HEK293T (cell line): ENCODE measurements at regions not wholly inside any gene's neighbourhood (a gene's known extent, or its start where the extent isn't known, plus 50 kb on each side); places are given as distances from the start of the nearest gene placed in this dataset.

Experiments
- CTCF ChIA-PET: fragments of 350-600 bp; formaldehyde crosslinking; extraction: SDS; loops from one replicate; lab custom pipeline; 2021; ENCODE audit warnings: antibody characterized with exemption, inconsistent platforms; lab: Yijun Ruan, JAX
- POLR2A ChIA-PET: fragments of 350-600 bp; formaldehyde crosslinking; extraction: SDS; loops from one replicate; lab custom pipeline; 2020; ENCODE audit warnings: antibody characterized with exemption, inconsistent platforms; lab: Yijun Ruan, JAX
- DNase-seq: peaks from one replicate; pipeline ENCODE4 v3.0.0; 2012; ENCODE audit warnings: mixed read lengths; ENCODE audit errors: extremely low spot score
- ARNT ChIP-seq: fragments of 450-650 bp; IDR thresholded peaks from 2 replicates; pipeline ENCODE4 v1.6.1; 2017; ENCODE audit warnings: mild to moderate bottlenecking
- BHLHE40 ChIP-seq: fragments of 450-650 bp; IDR thresholded peaks from 2 replicates; pipeline ENCODE4 v1.6.1; 2016; ENCODE audit warnings: mild to moderate bottlenecking, moderate library complexity, borderline replicate concordance
- CTBP1 ChIP-seq: fragments of 450-650 bp; IDR thresholded peaks from 2 replicates; pipeline ENCODE4 v1.6.1; 2016; ENCODE audit warnings: borderline replicate concordance
- ELF4 ChIP-seq: fragments of 450-650 bp; IDR thresholded peaks from 2 replicates; pipeline ENCODE4 v1.6.1; 2017; ENCODE audit warnings: antibody characterized with exemption
- FOXA1 ChIP-seq: fragments of 450-650 bp; IDR thresholded peaks from 2 replicates; pipeline ENCODE4 v1.6.1; 2016; ENCODE audit warnings: mild to moderate bottlenecking
- FOXK2 ChIP-seq: fragments of 450-650 bp; IDR thresholded peaks from 2 replicates; pipeline ENCODE4 v1.6.1; 2016; ENCODE audit warnings: mild to moderate bottlenecking
- FOXM1 ChIP-seq: fragments of 450-650 bp; IDR thresholded peaks from 2 replicates; pipeline ENCODE4 v1.6.1; 2017; ENCODE audit warnings: mild to moderate bottlenecking, borderline replicate concordance
- HDGF ChIP-seq: fragments of 450-650 bp; IDR thresholded peaks from 2 replicates; pipeline ENCODE4 v1.6.1; 2017; ENCODE audit warnings: antibody characterized with exemption, borderline replicate concordance
- L3MBTL2 ChIP-seq: fragments of 450-650 bp; conservative IDR thresholded peaks from 2 replicates; pipeline ENCODE4 v1.6.1; 2016; ENCODE audit warnings: mild to moderate bottlenecking
- LEF1 ChIP-seq: fragments of 450-650 bp; IDR thresholded peaks from 2 replicates; pipeline ENCODE4 v1.6.1; 2017; ENCODE audit warnings: mild to moderate bottlenecking, borderline replicate concordance
- NFRKB ChIP-seq: fragments of 450-650 bp; IDR thresholded peaks from 2 replicates; pipeline ENCODE4 v1.6.1; 2016; ENCODE audit warnings: mild to moderate bottlenecking, moderate library complexity
- SP1 ChIP-seq: fragments of 450-650 bp; IDR thresholded peaks from 2 replicates; pipeline ENCODE4 v1.6.1; 2017
- SUZ12 ChIP-seq: fragments of 450-650 bp; IDR thresholded peaks from 2 replicates; pipeline ENCODE4 v1.6.1; 2016; ENCODE audit warnings: mild to moderate bottlenecking
- TARDBP ChIP-seq: fragments of 450-650 bp; IDR thresholded peaks from 2 replicates; pipeline ENCODE4 v1.6.1; 2016
- ZNF384 ChIP-seq: fragments of 450-650 bp; IDR thresholded peaks from 2 replicates; pipeline ENCODE4 v1.6.1; 2016
- TF ChIP-seq, protein P1 (sequence below): fragments of 450-650 bp; IDR thresholded peaks from 2 replicates; pipeline ENCODE4 v1.6.1; 2016

DNA sequence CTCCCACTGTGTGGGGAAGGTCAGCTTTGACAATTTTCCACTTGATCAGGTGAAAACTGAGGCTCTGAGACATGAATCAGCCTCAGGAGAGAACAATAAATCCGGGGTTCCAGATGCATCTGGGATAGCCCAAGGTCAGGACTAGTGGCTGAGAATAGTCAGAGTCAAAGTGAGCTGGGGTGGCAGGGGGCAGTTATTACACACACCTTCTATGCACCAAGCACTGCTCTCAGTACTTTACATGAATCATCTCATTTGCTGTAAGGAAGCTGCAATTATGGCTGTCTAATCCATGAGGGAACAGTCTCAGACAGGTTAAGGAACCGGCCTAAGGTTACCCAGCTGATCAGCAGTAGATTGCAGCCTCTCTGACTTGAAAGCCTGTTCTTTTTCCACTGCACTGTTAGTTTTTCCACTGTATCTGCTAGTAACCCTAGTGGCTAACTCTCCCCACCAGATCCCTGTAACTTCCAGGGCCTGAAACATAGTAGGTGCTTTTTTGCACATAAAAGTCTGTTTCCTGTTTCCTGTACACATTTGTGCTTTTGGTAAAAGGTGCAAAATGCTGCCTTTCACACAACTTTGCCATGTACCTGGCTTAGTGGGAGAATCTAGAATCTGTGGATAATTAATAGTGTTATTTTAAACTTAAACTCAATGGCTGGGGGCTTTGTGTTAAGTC, 125.9 kb downstream of the EMX2 start:
- ChIA-PET CTCF (no interaction called here), POLR2A (no interaction called here)
- no peak for DNase-seq
- no peak for TF ChIP-seq NFRKB

DNA sequence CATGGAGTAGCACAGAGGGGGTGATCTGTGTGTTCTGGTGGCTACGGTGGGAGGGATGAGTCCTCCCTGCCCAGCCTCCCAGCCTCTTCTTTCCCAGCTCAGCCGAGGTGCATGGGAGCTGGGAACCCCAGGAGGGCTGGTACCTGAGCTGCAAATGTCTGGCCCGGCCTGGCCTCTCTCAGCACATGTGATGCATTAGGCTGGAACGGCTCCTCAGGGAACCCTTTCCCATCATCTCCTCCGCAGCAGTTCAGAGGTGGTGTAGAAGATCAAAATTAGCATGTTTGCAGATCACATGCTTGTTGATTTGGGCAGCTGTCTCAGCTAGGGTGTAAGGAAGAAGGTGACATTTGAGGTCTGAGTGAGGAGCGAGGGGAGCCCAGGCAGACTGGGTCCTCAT, 126.6 kb downstream of the EMX2 start:
- TF ChIP-seq HDGF (no peak), SUZ12 (no peak), CTBP1 (no peak), L3MBTL2 (no peak), ARNT (no peak), FOXK2 (no peak), NFRKB (no peak), LEF1 (no peak), ZNF384 (no peak), FOXA1 (no peak), SP1 (no peak)
- TF ChIP-seq, protein P1, sequence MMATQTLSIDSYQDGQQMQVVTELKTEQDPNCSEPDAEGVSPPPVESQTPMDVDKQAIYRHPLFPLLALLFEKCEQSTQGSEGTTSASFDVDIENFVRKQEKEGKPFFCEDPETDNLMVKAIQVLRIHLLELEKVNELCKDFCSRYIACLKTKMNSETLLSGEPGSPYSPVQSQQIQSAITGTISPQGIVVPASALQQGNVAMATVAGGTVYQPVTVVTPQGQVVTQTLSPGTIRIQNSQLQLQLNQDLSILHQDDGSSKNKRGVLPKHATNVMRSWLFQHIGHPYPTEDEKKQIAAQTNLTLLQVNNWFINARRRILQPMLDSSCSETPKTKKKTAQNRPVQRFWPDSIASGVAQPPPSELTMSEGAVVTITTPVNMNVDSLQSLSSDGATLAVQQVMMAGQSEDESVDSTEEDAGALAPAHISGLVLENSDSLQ = no peak
- CTCF ChIA-PET = no interaction called here
- POLR2A ChIA-PET = no interaction called here
- no peak for DNase-seq

DNA sequence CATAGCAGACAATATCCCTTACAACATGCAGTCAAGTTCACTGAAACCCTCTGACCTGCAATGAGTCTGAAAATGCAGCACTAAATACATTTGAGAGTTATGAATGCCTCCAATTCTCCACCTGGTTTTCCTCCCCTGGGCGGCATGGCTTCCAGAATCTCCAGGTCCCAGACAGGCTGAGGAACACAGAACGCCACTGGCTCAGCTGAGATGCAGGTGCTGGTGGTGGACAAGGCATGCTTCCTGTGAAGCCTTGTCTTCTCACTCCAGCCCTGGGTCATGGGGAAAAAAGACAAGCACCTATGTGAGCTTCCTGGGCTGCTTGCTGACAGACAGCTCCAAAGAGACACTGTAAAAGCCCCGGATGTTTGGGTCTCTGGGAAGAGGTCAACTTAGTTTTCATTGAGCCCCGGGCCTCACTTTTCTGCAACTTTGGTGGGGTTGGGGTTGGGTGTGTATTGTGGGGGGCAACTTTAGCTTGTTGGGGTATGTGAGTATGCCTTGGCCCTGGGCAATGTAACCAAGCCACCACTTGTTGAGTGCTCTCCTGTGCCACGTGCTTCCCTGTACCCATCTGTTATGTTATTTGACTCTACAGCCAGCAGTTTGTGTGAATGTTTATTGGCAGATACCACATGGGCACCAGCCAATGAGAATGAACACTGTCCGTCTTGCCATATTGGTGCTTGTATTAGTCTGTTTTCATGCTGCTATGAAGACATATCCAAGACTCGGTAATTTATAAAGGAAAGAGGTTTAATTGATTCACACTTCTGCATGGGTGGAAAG, 127.8 kb downstream of the EMX2 start:
- no peak for DNase-seq
- ChIA-PET CTCF (interaction anchor here (0.9 kb wide), 1 partner anchor 10 kb away, joined by 3 read pairs; no protein-coding TSS in a partner anchor), POLR2A (no interaction called here)
- TF ChIP-seq L3MBTL2 (no peak), ELF4 (no peak), LEF1 (no peak), TARDBP (no peak), BHLHE40 (no peak), FOXM1 (no peak), FOXK2 (no peak), ARNT (no peak), SUZ12 (no peak)

- TF ChIP-seq SP1 (no peak), ARNT (no peak), L3MBTL2 (no peak), FOXK2 (no peak), FOXA1 (no peak), TARDBP (no peak), HDGF (no peak)
- no peak for DNase-seq
- ChIA-PET POLR2A (no interaction called here), CTCF (interaction anchor here (0.7 kb wide), 1 partner anchor 1047 kb away, joined by 3 read pairs; no protein-coding TSS in a partner anchor)
Observed at GRCh38 chr10:117673230-117674010, 130.9 kb downstream of the EMX2 start.

GRCh38 chr10:117674201-117674600, 131.7 kb downstream of the EMX2 start:
- TF ChIP-seq HDGF (no peak), ARNT (no peak), ZNF384 (no peak), FOXM1 (no peak), LEF1 (no peak), BHLHE40 (no peak), NFRKB (no peak)
- ChIA-PET CTCF (interaction anchor here (0.7 kb wide), 1 partner anchor 1048 kb away, joined by 3 read pairs; no protein-coding TSS in a partner anchor), POLR2A (no interaction called here)
- no peak for DNase-seq

- ChIA-PET POLR2A (no interaction called here), CTCF (no interaction called here)
- TF ChIP-seq SUZ12 = no peak
- TF ChIP-seq FOXK2 = no peak
- no peak for TF ChIP-seq FOXA1
- TF ChIP-seq, protein P1 = no peak
- DNase-seq = no peak
Observed at GRCh38 chr10:117674646-117675045, 132.1 kb downstream of the EMX2 start.

GRCh38 chr10:117675514-117676055, 133.0 kb downstream of the EMX2 start:
- POLR2A ChIA-PET = no interaction called here

More at GRCh38 chr10:117675514-117676055, 133.0 kb downstream of the EMX2 start:
- no peak for DNase-seq
- TF ChIP-seq FOXK2 = no peak
- no peak for TF ChIP-seq SUZ12
- no peak for TF ChIP-seq LEF1
- TF ChIP-seq NFRKB = no peak
- no peak for TF ChIP-seq FOXM1
- no peak for TF ChIP-seq ELF4
- TF ChIP-seq SP1 = no peak
- no peak for TF ChIP-seq FOXA1
- CTCF ChIA-PET = no interaction called here
